ENCODE measurements at regions not wholly inside any gene's neighbourhood (a gene's known extent, or its start where the extent isn't known, plus 50 kb on each side); places are given as distances from the start of the nearest gene placed in this dataset.

- Histone ChIP-seq H3K27me3 (peaks cover 0 to 26% of the 10 kb centered on the region in 2 donors), H3K9me3 (no peaks in the 10 kb centered on the region), H3K36me3 (no peaks in the 10 kb centered on the region), H3K4me3 (no peak overlapping the region), H3K4me1 (peaks cover 0 to 8% (median 6%) of the 10 kb centered on the region in 4 donors), H3K27ac (no peak overlapping the region)
- TF ChIP-seq CTCF (IDR thresholded peaks at IDR 0.05) = no peak
- intact Hi-C loops (cut with DNase I; ENCODE audit: low total_unique reads) = no loop called here
- DNase-seq = no peak
These were observed 197.8 kb downstream of the TTC8 start for GRCh38 chr14:89022274-89022673.

DNA sequence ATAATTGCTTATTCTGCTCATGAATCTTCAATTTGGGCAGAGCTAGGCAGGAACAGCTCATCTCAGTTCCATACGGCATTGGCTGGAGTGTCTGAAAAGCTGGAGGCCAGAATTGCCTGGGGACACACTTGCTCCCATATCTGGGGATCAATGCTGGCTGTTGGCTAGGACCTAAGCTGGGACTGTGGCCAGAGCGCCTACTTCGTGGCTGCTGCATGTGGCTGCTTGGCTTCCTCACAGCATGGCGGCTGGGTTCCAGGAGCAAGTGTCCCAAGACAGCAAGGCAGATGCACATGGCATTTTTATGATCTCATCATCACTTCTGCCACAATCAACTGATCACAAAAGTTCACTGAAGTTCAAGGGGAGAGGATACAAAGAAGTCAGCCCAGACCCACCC is 200.2 kb downstream of the TTC8 start:
- H3K4me1 ChIP-seq = peaks cover 0 to 14% (median 12%) of the 10 kb centered on the region in 4 donors
- H3K36me3 ChIP-seq = no peaks in the 10 kb centered on the region
- TF ChIP-seq CTCF (IDR thresholded peaks at IDR 0.05) = no peak
- H3K27me3 ChIP-seq = peaks cover 0 to 32% of the 10 kb centered on the region in 2 donors
- H3K4me3 ChIP-seq = no peak overlapping the region
- DNase-seq = no peak
- peaks cover 0 to 7% (median 0%) of the 10 kb centered on the region in 3 donors for H3K9me3 ChIP-seq
- no peak overlapping the region for H3K27ac ChIP-seq
- intact Hi-C loops (cut with DNase I; ENCODE audit: low total_unique reads) = loop anchor here (5.0 kb wide), 2 partner anchors 823 to 893 kb away; no protein-coding TSS in a partner anchor

DNA sequence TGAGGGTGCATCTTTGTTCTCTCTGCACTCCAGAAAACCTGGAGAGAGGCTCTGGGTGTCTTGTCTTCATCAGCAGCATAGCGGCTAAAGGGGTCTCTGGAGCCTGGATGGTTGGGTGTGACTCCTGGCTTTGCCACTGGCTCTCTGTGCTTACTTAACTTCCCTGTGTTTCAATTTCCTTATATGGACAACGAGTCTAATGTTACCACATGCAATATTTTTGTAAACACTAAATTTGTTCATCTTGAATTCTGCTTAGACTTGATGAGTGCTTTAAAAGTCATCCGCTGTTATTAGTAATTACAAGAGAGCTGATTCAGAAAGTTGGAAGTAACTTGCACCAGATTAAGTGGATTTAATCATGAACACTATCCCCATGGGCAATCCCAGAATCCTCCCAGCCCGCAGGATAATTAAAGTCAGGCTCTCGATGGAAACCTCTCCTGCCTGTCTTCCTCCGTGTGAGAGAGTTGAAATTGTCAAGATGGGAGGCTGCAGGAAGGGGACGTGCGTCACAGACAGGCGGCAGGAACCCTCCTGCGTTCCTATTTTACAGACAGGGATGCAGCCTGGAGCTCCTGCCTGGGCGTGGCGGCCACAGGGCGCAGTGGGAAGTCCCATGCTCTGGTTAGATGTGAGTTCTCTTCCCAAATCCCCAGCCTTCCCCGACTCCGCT is 201.2 kb downstream of the TTC8 start:
- intact Hi-C loops (cut with DNase I; ENCODE audit: low total_unique reads) = loop anchor here (5.0 kb wide), 2 partner anchors 822 to 892 kb away; no protein-coding TSS in a partner anchor
- H3K27ac ChIP-seq = no peak overlapping the region
- no peak overlapping the region for H3K4me3 ChIP-seq
- no peaks in the 10 kb centered on the region for H3K36me3 ChIP-seq
- H3K4me1 ChIP-seq = peaks cover 0 to 14% (median 12%) of the 10 kb centered on the region in 4 donors
- no peak for DNase-seq
- H3K9me3 ChIP-seq = peaks cover 0 to 7% (median 0%) of the 10 kb centered on the region in 3 donors
- TF ChIP-seq CTCF (IDR thresholded peaks at IDR 0.05) = no peak
- peaks cover 0 to 32% of the 10 kb centered on the region in 2 donors for H3K27me3 ChIP-seq

GRCh38 chr14:89027097-89027740 is 202.8 kb downstream of the TTC8 start:
- Histone ChIP-seq H3K9me3 (peaks cover 0 to 7% (median 0%) of the 10 kb centered on the region in 3 donors), H3K36me3 (no peaks in the 10 kb centered on the region), H3K27ac (no peak overlapping the region), H3K4me3 (peak overlapping the region; percentile 46 to 60), H3K4me1 (peaks cover 0 to 14% (median 12%) of the 10 kb centered on the region in 4 donors), H3K27me3 (peaks cover 0 to 29% of the 10 kb centered on the region in 2 donors)
- intact Hi-C loops (cut with DNase I; ENCODE audit: low total_unique reads) = loop anchor here (5.0 kb wide), 2 partner anchors 820 to 890 kb away; no protein-coding TSS in a partner anchor
- DNase-seq = peak in 1 of 2 donors; percentile 71
- TF ChIP-seq CTCF (IDR thresholded peaks at IDR 0.05) = peak; percentile 89 to 90

- peaks cover 0 to 14% (median 12%) of the 10 kb centered on the region in 4 donors for H3K4me1 ChIP-seq
- no peak for TF ChIP-seq CTCF (IDR thresholded peaks at IDR 0.05)
- no peak overlapping the region for H3K27ac ChIP-seq
- intact Hi-C loops (cut with DNase I; ENCODE audit: low total_unique reads) = loop anchor here (5.0 kb wide), 2 partner anchors 819 to 889 kb away; no protein-coding TSS in a partner anchor
- H3K9me3 ChIP-seq = peaks cover 0 to 7% (median 0%) of the 10 kb centered on the region in 3 donors
- peaks cover 0 to 21% of the 10 kb centered on the region in 2 donors for H3K27me3 ChIP-seq
- DNase-seq = no peak
- no peaks in the 10 kb centered on the region for H3K36me3 ChIP-seq
- H3K4me3 ChIP-seq = no peak overlapping the region
These were observed 204.1 kb downstream of the TTC8 start for GRCh38 chr14:89028462-89029134.
